ENCODE measurements at regions not wholly inside any gene's neighbourhood (a gene's known extent, or its start where the extent isn't known, plus 50 kb on each side); places are given as distances from the start of the nearest gene placed in this dataset.
A peak's percentile ranks its signal among the peaks of the same experiment; 100 is the strongest.
"Not testable (repeated sequence)": the region's sequence is repeated elsewhere in the genome, so short reads cannot be mapped to it uniquely, and the experiment has no call there.

GRCh38 chr5:4613440-4613839, 526.7 kb upstream of the ADAMTS16 start:
- no peaks in the 10 kb centered on the region for H3K36me3 ChIP-seq
- DNase-seq, result no peak
- H3K4me1 ChIP-seq, result no peaks in the 10 kb centered on the region
- no peak overlapping the region for H3K27ac ChIP-seq
- H3K27me3 ChIP-seq, result no peaks in the 10 kb centered on the region
- ATAC-seq (ENCODE audit: low FRiP score in 2 of 2), result no peak
- TF ChIP-seq POLR2A (IDR thresholded peaks at IDR 0.05) (no peak), CTCF (IDR thresholded peaks at IDR 0.05) (no peak), POLR2AphosphoS5 (IDR thresholded peaks at IDR 0.05) (no peak), EP300 (IDR thresholded peaks at IDR 0.05) (no peak)
- no peak overlapping the region for H3K4me3 ChIP-seq
- 86 to 90% methylated on average over 6 of the region's 6 CpGs for WGBS, 2 donors
- H3K9me3 ChIP-seq, result peaks cover 0 to 4% (median 0%) of the 10 kb centered on the region in 4 donors

- WGBS, 2 donors, result 68 to 74% methylated on average over 5 to 6 of the region's 6 CpGs
- no peak for TF ChIP-seq POLR2AphosphoS5 (IDR thresholded peaks at IDR 0.05)
- TF ChIP-seq CTCF (IDR thresholded peaks at IDR 0.05), result no peak
- no peak for TF ChIP-seq POLR2A (IDR thresholded peaks at IDR 0.05)
- no peak for TF ChIP-seq EP300 (IDR thresholded peaks at IDR 0.05)
Measured at GRCh38 chr5:4614088-4614487, 526.0 kb upstream of the ADAMTS16 start.

GRCh38 chr5:4615369-4615768, 524.8 kb upstream of the ADAMTS16 start:
- not testable (repeated sequence) for H3K27ac ChIP-seq; ATAC-seq (ENCODE audit: low FRiP score in 2 of 2); H3K4me3 ChIP-seq; H3K4me1 ChIP-seq; H3K9me3 ChIP-seq; H3K27me3 ChIP-seq; H3K36me3 ChIP-seq
- peak in 1 of 2 donors; percentile 45 for DNase-seq
- WGBS, 2 donors, result 88 to 94% methylated on average over 21 to 24 of the region's 26 CpGs

More at GRCh38 chr5:4614088-4614487, 526.0 kb upstream of the ADAMTS16 start:
- Histone ChIP-seq H3K9me3 (peaks cover 0 to 3% (median 0%) of the 10 kb centered on the region in 4 donors), H3K4me1 (no peaks in the 10 kb centered on the region), H3K27me3 (no peaks in the 10 kb centered on the region), H3K27ac (no peak overlapping the region), H3K4me3 (no peak overlapping the region), H3K36me3 (no peaks in the 10 kb centered on the region)
- ATAC-seq (ENCODE audit: low FRiP score in 2 of 2), result peak in 1 of 2 donors; percentile 58
- DNase-seq, result no peak

- Histone ChIP-seq H3K27me3 (no peaks in the 10 kb centered on the region), H3K4me1 (no peaks in the 10 kb centered on the region), H3K9me3 (no peaks in the 10 kb centered on the region), H3K36me3 (no peaks in the 10 kb centered on the region), H3K4me3 (no peak overlapping the region), H3K27ac (no peak overlapping the region)
- TF ChIP-seq POLR2A (IDR thresholded peaks at IDR 0.05) (no peak), POLR2AphosphoS5 (IDR thresholded peaks at IDR 0.05) (no peak), EP300 (IDR thresholded peaks at IDR 0.05) (no peak)
- ATAC-seq (ENCODE audit: low FRiP score in 2 of 2) (no peak), DNase-seq (no peak)
- WGBS, 2 donors, result 78 to 85% methylated on average over 5 of the region's 5 CpGs
Measured at GRCh38 chr5:4625206-4625896, 514.8 kb upstream of the ADAMTS16 start.

GRCh38 chr5:4627131-4627530, 513.0 kb upstream of the ADAMTS16 start:
- ATAC-seq (ENCODE audit: low FRiP score in 2 of 2) (no peak), DNase-seq (no peak)
- TF ChIP-seq CTCF (IDR thresholded peaks at IDR 0.05) (no peak), POLR2AphosphoS5 (IDR thresholded peaks at IDR 0.05) (no peak), EP300 (IDR thresholded peaks at IDR 0.05) (no peak), POLR2A (IDR thresholded peaks at IDR 0.05) (no peak)
- WGBS, 2 donors, result 63 to 69% methylated on average over 3 of the region's 3 CpGs
- no peaks in the 10 kb centered on the region for H3K36me3 ChIP-seq
- no peaks in the 10 kb centered on the region for H3K4me1 ChIP-seq
- H3K9me3 ChIP-seq, result no peaks in the 10 kb centered on the region
- no peak overlapping the region for H3K4me3 ChIP-seq
- H3K27me3 ChIP-seq, result no peaks in the 10 kb centered on the region
- no peak overlapping the region for H3K27ac ChIP-seq

GRCh38 chr5:4627929-4628328, 512.2 kb upstream of the ADAMTS16 start:
- ATAC-seq (ENCODE audit: low FRiP score in 2 of 2) (no peak), DNase-seq (no peak)
- Histone ChIP-seq H3K36me3 (no peaks in the 10 kb centered on the region), H3K4me3 (no peak overlapping the region), H3K4me1 (no peaks in the 10 kb centered on the region), H3K27ac (no peak overlapping the region), H3K9me3 (no peaks in the 10 kb centered on the region), H3K27me3 (no peaks in the 10 kb centered on the region)
- 71 to 72% methylated on average over 9 of the region's 9 CpGs for WGBS, 2 donors
- TF ChIP-seq CTCF (IDR thresholded peaks at IDR 0.05) (no peak), POLR2AphosphoS5 (IDR thresholded peaks at IDR 0.05) (no peak), POLR2A (IDR thresholded peaks at IDR 0.05) (no peak), EP300 (IDR thresholded peaks at IDR 0.05) (no peak)
